GM21737 (cell line): ENCODE measurements at regions not wholly inside any gene's neighbourhood (a gene's known extent, or its start where the extent isn't known, plus 50 kb on each side); places are given as distances from the start of the nearest gene placed in this dataset.
"Not testable (repeated sequence)": the region's sequence is repeated elsewhere in the genome, so short reads cannot be mapped to it uniquely, and the experiment has no call there.

Source experiments
- ATAC-seq: cut with Tn5 transposase; IDR thresholded peaks from one replicate; pipeline ENCODE4 v1.9.1; 2021; ENCODE audit warnings: mild to moderate bottlenecking, moderate library complexity; ENCODE audit not compliant: unreplicated experiment

DNA sequence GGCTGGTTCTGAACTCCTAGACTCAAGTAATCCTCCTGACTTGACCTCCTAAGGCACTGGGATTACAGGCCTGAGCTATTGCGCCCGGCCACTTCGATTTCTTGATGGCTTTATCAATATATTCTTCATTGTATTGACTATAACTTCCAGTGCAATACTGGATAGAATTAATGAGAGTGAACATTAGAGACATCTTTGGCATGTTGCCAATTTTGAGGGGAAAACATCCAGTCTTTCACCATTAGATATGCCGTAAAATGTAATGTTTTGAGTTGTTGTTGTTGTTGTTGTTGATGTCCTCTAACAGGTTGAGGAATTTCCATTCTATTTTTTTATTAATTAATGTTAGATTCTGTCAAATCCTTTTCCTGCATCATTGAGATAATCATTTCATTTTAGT lies 578.9 kb downstream of the ZWINT start:
- ATAC-seq = no peak

DNA sequence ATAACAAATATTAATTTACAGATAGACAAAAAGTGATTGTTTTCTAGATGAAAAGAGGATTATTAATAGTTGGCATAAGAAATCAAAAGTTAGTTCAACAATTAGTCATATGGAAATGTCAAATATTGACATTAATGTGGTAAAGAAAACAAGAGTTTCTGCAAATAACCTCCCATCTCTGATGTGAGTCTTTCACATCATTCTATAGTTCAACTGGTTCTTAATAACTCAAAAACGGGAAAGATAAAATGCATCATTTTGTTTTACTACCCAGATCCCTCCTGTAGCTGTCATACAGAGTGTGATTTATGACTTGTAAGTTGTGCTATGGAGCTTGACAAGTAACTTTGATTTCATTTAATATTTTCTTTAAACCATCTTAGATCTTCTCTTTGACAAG lies 594.8 kb downstream of the ZWINT start:
- ATAC-seq = no peak

- ATAC-seq = no peak
These were observed 610.6 kb downstream of the ZWINT start for GRCh38 chr10:55750458-55750857.

- ATAC-seq = no peak
These were observed 613.8 kb downstream of the ZWINT start for GRCh38 chr10:55747244-55747643.

DNA sequence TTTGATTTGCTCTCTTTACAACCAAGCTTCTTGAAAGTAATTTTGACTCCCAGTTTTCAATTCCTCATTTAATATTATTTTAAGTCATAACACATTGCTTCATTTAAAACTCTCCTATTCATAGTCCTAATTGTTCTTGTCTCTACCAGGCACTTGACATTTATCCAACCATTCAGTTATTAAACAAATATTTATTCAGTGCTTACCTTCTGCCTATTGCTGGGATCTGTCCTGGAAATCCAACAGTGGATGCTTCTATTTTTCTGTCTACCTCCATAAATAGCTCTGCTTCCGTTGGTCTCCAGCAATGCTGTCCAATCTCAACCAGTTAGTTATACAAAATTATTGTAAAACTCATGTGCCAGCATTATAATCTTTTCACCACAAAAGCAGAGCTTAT lies 615.1 kb downstream of the ZWINT start:
- no peak for ATAC-seq

GRCh38 chr10:55742487-55742886 lies 618.6 kb downstream of the ZWINT start:
- no peak for ATAC-seq

DNA sequence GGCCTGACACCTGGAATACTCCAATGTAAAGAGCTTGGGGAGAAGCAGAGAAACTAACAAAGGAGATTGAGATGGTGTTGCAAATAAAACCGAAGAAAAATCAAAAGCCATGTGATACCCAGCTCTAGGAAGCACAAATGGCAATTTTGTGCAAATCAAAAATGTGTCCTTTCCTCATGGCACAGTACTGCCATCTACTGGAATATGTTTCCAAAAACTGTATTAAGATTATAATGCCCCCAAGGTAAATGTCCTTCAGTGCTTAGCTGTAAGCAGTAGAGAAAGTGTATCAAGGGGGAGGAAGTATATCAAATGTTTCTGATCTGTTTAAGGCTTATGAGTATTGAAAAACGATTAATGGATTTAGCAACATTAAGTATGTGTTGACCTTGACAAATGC lies 620.3 kb downstream of the ZWINT start:
- not testable (repeated sequence) for ATAC-seq

DNA sequence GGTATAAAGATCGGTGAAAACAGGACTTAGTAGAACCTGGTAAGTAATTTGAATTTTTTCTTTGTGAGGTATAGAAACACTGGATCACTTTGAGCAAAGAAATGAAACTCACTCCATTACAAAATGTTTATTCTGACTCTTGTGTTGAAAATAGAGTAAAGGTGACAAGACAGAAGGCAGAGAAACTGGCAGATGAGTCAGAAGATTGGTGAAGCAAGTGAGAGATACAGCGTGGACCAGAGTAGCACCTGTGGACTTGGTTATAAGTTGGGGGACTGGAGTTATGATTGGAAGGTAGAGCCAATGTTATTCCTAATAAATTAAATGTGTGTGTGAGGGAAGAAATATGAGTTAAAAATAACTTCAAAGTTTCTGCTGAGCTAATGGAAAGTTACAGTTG lies 620.9 kb downstream of the ZWINT start:
- no peak for ATAC-seq

GRCh38 chr10:55734112-55734511 lies 626.9 kb downstream of the ZWINT start:
- ATAC-seq = no peak

GRCh38 chr10:55704950-55705349 lies 656.1 kb downstream of the ZWINT start:
- ATAC-seq = no peak

- no peak for ATAC-seq
These were observed 692.6 kb downstream of the ZWINT start for GRCh38 chr10:55668326-55668922.

DNA sequence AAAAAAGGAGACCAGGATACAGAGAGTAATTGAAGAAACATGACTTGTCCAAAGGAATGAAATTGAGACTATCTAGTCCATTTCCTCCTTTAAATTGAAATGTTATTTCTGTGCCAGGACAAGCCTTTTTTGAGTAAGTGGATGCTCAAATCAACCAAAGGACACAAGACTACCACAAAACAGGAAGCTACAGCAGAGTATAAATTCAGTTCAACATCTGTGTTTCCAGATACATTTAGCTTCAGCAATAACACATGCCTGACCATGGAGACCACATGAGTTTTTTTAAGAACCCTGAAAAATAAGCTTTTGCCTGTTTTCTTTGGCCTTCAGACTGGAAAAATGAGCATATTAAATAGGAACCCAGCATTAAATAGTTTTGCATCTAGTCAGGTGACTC lies 707.5 kb downstream of the ZWINT start:
- no peak for ATAC-seq

DNA sequence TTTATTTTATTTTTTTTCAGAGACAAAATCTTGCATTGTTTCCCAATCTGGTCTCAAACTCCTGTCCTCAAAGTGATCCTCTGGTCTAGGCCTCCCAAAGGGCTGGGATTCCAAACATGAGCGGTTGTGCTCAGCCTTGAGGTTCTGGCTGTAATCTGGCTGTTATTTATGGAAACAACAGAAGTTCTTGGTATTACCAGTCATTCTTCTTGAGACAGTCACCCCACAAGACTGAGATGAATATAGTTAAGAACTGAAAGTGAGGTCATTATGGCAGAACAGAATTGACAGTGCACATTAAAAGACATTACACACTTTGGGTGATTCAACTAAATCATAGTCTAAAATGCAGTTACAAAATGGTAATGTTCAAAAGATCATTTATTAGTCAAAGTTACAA lies 719.5 kb downstream of the ZWINT start:
- no peak for ATAC-seq

DNA sequence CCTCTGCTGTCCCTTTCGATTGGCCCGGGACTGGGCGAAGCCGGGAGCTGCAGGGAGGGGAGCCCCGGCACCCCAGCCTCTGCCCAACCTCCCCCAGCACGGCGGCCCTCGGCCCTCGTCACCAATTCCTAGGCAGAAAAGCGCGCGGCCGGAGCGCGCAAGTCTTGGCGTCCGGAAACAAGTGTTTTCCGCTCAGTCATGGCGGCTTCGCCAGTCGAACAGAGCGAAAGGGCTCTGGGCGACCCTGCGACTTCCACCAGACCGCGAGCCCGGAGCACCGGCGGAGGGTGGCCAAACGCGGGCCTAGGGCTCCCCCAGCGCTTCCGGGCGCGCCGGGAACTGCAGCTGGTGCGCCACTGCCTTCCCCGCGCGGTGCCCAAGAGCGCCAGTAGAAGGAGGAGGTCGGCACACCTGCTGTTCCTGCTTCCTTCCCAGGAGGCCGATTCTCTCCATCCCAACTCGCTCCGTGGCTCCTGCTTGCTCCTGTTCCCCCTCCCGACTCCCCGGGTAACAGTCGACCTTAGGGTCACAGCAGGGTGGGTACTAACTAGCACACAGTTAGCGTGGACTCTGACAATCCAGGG lies 729.9 kb downstream of the ZWINT start:
- peak; percentile 87 for ATAC-seq

DNA sequence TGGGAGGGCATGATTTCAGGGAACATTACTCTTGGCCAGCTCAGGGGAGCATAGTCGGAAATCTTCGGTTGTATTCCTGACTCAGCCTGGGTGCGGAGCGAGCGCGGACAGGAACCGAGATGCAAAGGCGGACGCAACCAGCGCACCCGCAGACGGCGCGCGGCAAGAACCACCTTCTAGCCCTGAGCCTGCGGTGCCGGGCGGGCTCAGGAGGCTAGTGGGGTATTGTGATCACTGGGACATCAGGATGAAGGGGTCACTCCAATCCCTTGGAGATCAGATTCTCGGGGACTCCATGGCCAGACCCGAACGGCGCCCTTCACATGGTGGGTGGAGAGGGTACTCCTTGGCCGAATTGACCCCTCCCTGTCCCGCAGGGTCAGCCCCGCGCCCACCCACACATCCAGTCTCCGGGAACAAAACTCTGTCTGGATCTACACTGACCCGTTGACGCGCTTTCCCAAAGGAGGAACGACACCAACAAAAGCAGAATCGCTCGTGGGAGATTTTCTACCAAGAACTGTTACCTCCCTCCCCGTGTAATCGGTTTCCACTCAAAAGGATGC lies 730.5 kb downstream of the ZWINT start:
- no peak for ATAC-seq

DNA sequence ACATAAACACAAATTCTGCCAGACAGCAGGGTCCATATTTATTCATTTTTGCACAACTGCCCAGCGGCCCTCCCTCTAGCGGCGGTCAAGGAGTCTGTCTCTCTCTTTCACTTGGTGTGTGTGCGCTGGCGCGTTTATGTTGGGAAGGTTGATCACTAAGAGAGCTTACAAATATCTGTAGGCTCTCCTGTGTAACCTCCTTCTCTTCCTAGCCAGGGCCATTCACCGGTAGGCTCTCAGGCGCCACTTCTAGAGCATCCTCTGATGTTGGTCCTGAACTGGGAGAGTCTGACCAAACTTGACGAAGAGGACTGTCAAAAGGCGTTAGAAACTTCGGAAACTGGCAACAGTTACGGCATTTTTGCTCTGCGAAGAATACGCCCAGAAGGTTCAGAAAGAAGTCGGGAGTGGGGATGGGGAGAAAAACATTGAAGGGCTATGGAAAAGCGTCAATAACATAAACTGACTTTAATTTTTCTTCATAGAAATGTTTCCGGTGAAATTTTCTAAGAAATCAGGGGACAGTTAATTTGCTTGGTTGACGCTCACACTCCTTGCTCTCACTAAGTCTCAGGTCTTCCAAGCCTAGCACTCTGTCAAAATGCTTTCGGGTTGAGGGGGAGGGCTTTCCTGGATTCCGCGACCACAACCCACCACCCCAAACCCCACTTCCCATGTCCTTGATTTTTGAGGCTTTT lies 731.1 kb downstream of the ZWINT start:
- ATAC-seq = peak; percentile 56

- no peak for ATAC-seq
These were observed 732.8 kb downstream of the ZWINT start for GRCh38 chr10:55628260-55628701.

DNA sequence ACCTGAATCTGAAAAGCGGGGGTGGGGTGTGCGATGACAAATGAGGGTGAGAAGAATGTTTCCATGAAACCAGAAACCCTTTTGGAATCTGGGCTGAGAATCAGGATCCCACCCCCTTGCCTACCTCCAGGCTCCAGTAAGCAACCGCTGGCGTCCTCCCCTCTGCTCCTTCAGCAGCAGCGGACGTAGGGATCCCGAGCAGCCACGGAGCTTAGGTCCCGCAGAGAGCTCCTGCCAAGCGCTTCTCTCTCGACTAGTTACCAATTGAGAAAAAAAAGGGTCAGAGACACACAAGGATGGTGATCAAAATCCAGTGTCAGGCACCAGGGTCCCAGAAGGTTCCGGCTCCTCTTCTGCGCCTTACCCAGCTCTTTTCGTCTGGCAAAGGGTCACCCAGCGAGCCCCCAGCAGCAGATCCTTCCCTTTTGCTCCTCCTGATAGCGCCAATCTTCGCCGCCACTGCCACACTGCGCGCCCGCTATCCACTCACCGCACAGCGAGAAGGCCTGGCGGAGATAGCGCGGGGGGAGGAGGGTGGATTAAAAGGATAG lies 733.5 kb downstream of the ZWINT start:
- no peak for ATAC-seq

DNA sequence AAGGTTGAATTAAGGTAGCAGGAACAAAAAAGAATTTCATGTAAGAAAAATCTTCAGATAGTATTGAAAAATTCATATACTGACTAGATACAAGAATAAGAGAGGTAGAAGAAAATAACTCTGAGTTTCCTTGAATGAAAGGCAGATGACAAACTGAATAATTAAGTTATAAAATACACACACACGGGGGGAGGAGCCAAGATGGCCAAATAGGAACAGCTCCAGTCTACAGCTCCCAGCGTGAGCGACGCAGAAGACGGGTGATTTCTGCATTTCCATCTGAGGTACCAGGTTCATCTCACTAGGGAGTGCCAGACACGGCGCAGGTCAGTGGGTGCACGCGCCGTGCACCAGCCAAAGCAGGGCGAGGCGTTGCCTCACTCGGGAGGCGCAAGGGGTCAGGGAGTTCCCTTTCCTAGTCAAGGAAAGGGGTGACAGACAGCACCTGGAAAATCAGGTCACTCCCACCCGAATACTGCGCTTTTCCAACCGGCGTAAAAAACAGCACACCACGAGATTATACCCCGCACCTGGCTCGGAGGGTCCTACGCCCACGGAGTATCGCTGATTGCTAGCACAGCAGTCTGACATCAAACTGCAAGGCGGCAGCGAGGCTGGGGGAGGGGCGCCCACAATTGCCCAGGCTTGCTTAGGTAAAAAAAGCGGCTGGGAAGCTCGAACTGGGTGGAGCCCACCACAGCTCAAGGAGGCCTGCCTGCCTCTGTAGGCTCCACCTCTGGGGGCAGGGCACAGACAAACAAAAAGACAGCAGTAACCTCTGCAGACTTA lies 759.2 kb downstream of the ZWINT start:
- ATAC-seq = not testable (repeated sequence)

DNA sequence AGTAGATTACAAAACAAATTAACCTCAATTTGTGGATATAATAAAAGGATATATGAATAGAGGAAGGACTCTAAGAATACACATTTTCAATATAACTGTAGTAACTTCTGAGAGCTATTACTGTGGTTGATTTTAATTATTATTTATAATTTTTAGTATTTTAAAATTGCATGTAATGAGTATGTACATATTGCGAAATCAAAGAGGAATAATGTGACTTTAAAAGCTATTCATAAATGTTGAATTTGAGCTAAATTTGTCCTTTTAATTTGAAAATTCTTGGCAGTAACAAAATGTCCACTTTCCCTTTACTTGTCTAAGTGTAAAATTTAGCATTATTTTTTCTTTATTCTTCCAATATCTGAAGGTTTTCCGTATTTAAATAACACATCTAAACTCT lies 750.6 kb upstream of the PCDH15 start:
- no peak for ATAC-seq

- ATAC-seq = no peak
These were observed 749.2 kb upstream of the PCDH15 start for GRCh38 chr10:55550236-55550635.
